ENCODE measurements at regions not wholly inside any gene's neighbourhood (a gene's known extent, or its start where the extent isn't known, plus 50 kb on each side); places are given as distances from the start of the nearest gene placed in this dataset.

DNA sequence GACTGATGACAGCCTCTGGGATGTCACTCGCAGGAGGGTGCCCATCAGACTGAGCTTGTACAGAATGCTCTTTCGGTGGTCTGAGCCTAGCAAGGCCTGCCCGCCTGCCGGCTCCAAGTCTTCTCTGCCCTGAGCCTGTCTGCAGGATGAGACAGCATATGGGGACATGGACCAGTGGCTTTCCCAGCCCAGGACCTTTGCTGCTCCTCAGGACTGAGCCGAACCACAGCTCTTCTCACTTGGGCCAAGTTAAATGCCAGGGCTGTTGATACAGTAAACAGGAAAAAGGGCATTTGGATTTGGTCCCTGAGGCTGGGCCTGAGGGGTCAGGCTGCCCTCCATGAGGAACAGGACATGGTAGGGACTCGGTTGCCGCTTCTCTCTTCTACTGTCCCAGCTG is 64.3 kb upstream of the EPS8L3 start:
- no peak overlapping the region for H3K4me3 ChIP-seq (ENCODE audit: low read depth, poor library complexity, severe bottlenecking)
- WGBS, 2 donors = 91% methylated on average over 7 of the region's 7 CpGs
- intact Hi-C loops (cut with DNase I; ENCODE audit: low total_unique reads) = no loop called here
- peak in 1 of 2 donors; percentile 65 for DNase-seq (ENCODE audit: low spot score in 2 of 2)
- TF ChIP-seq, protein P1, sequence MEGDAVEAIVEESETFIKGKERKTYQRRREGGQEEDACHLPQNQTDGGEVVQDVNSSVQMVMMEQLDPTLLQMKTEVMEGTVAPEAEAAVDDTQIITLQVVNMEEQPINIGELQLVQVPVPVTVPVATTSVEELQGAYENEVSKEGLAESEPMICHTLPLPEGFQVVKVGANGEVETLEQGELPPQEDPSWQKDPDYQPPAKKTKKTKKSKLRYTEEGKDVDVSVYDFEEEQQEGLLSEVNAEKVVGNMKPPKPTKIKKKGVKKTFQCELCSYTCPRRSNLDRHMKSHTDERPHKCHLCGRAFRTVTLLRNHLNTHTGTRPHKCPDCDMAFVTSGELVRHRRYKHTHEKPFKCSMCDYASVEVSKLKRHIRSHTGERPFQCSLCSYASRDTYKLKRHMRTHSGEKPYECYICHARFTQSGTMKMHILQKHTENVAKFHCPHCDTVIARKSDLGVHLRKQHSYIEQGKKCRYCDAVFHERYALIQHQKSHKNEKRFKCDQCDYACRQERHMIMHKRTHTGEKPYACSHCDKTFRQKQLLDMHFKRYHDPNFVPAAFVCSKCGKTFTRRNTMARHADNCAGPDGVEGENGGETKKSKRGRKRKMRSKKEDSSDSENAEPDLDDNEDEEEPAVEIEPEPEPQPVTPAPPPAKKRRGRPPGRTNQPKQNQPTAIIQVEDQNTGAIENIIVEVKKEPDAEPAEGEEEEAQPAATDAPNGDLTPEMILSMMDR (IDR thresholded peaks at IDR 0.05) = no peak
- TF ChIP-seq POLR2A (IDR thresholded peaks at IDR 0.05) = no peak

DNA sequence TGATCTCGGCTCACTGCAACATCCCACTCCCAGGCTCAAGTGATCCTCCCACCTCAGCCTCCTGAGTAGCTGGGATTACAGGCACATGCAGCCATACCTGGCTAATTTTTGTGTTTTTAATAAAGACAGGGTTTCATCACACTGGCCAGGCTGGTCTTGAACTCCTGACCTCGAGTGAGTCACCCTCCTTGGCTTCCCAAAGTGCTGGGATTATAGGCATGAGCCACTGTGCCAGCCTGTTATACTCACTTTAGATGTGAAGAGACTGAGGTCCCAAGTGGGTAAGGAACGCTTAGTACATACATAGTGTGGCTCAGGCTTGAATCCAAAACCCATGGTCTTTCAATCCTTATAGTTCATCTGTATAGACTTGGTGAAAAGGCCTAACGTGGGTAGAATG is 63.7 kb upstream of the EPS8L3 start:
- no peak for TF ChIP-seq POLR2A (IDR thresholded peaks at IDR 0.05)
- TF ChIP-seq, protein P1 (IDR thresholded peaks at IDR 0.05) = no peak
- intact Hi-C loops (cut with DNase I; ENCODE audit: low total_unique reads) = no loop called here
- 73 to 80% methylated on average over 4 of the region's 4 CpGs for WGBS, 2 donors
- DNase-seq (ENCODE audit: low spot score in 2 of 2) = peak in 1 of 2 donors; percentile 23
- no peak overlapping the region for H3K4me3 ChIP-seq (ENCODE audit: low read depth, poor library complexity, severe bottlenecking)

DNA sequence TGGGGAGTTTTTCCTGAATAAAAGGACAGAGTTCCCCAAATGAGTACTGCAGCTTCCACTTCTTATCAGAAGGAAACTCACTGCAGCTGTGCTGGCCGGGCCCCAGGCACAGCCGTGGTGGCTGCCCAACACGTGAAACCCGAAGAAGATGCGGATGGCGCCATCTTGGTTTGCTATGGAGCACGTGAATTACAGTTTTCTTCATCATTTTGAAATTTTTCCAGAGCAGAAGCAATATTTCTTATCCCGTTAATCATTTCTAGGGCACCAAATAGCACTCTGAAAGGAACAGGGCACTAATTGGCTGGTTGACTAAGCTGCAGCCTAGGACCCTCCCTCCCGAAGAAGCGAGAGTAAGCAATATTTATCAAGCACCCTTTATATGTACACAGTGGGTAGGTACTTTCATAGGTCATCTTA is 63.2 kb upstream of the EPS8L3 start:
- WGBS, 2 donors = 77 to 84% methylated on average over 10 of the region's 10 CpGs
- no peak for TF ChIP-seq POLR2A (IDR thresholded peaks at IDR 0.05)
- TF ChIP-seq, protein P1 (IDR thresholded peaks at IDR 0.05) = no peak
- no peak overlapping the region for H3K4me3 ChIP-seq (ENCODE audit: low read depth, poor library complexity, severe bottlenecking)
- intact Hi-C loops (cut with DNase I; ENCODE audit: low total_unique reads) = no loop called here
- peak in 1 of 2 donors; percentile 77 for DNase-seq (ENCODE audit: low spot score in 2 of 2)

DNA sequence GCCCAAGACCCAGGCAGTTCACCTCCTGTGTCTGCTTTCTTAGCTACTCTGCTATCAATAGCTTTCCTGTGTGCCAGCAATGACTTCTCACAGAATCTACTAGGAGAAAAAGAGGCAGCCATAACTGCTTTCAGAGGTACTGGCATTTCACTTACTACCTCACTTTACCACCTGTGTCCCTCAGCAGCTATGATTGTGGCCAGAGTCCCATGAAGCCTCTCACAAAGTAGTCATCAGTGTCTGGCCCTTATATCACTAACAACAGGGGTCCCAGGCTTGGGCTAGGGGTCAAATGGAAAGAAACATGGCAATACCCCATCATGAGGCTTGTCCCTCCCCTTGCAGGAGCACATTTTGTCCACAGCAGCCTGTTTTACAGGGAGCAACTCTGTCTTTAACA is 62.7 kb upstream of the EPS8L3 start:
- TF ChIP-seq POLR2A (IDR thresholded peaks at IDR 0.05) = no peak
- TF ChIP-seq, protein P1 (IDR thresholded peaks at IDR 0.05) = no peak
- no peak overlapping the region for H3K4me3 ChIP-seq (ENCODE audit: low read depth, poor library complexity, severe bottlenecking)
- intact Hi-C loops (cut with DNase I; ENCODE audit: low total_unique reads) = no loop called here
- peak in 1 of 2 donors; percentile 53 for DNase-seq (ENCODE audit: low spot score in 2 of 2)

DNA sequence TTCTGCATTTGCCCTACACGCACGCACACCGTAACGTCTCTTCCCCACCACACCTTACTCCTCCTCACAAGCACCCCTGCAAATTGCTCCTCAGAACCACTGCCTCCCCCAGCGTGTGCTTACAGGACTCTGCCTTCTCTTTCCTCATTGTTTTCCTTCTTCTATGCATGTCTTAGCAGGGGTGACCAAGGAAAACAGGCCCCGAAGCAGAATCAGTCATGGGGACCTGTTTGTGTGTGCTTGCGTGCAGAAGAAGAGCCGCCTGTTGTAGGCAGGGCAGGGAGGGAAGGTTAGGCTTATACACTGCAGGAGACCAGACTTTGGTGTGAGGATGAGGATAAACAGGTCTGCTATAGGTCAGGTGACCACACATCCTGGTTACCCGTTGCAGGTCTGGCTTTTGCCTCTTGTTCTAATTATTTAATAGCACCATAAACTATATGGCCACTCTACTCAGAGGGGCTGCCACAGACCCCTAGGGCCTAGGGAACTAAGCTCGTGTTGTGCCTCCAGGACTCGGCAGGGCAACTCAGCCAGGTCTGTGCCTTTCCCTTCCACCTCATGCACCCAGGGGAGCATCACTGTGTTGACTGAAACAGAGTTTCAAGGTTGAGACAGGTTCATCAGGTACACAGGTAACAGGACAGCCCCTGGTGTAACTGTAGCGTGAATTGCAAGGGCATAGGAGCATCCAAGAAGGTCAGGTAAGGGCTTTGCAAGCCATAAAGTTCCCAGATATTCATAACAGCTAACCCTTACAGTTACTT is 60.8 kb upstream of the EPS8L3 start:
- DNase-seq (ENCODE audit: low spot score in 2 of 2) = peak in 1 of 2 donors; percentile 56
- 69 to 75% methylated on average over 12 of the region's 12 CpGs for WGBS, 2 donors
- intact Hi-C loops (cut with DNase I; ENCODE audit: low total_unique reads) = no loop called here
- no peak overlapping the region for H3K4me3 ChIP-seq (ENCODE audit: low read depth, poor library complexity, severe bottlenecking)
- TF ChIP-seq, protein P1 (IDR thresholded peaks at IDR 0.05) = no peak
- no peak for TF ChIP-seq POLR2A (IDR thresholded peaks at IDR 0.05)

All from lower leg skin (tissue), 4 donors.